ENCODE measurements at regions not wholly inside any gene's neighbourhood (a gene's known extent, or its start where the extent isn't known, plus 50 kb on each side); places are given as distances from the start of the nearest gene placed in this dataset.

DNA sequence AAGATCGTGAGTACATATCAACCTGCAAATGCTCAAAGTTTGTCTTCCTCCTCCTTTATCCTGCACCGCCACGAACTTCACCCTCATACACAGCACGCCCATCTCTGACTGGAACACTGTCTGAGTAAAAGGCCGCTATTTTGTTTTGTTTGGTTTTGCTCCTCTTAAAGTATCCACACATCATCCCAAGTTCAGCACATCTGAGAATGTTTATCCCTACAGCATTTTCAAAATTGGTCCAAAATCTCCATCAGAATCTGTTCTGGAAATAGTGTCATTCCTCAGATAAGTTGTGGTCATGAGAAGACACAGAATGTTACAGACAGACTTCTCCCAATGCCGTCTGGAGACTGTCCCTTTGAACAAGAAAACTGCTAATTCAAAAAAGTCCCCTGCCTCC is 251.6 kb upstream of the ARID1B start:
- TF ChIP-seq EP300 (IDR thresholded peaks at IDR 0.05): no peak
- TF ChIP-seq, protein P1, sequence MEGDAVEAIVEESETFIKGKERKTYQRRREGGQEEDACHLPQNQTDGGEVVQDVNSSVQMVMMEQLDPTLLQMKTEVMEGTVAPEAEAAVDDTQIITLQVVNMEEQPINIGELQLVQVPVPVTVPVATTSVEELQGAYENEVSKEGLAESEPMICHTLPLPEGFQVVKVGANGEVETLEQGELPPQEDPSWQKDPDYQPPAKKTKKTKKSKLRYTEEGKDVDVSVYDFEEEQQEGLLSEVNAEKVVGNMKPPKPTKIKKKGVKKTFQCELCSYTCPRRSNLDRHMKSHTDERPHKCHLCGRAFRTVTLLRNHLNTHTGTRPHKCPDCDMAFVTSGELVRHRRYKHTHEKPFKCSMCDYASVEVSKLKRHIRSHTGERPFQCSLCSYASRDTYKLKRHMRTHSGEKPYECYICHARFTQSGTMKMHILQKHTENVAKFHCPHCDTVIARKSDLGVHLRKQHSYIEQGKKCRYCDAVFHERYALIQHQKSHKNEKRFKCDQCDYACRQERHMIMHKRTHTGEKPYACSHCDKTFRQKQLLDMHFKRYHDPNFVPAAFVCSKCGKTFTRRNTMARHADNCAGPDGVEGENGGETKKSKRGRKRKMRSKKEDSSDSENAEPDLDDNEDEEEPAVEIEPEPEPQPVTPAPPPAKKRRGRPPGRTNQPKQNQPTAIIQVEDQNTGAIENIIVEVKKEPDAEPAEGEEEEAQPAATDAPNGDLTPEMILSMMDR (IDR thresholded peaks at IDR 0.05): no peak
